BE2C (cell line): ENCODE measurements at regions not wholly inside any gene's neighbourhood (a gene's known extent, or its start where the extent isn't known, plus 50 kb on each side); places are given as distances from the start of the nearest gene placed in this dataset.

Source experiments
- DNase-seq: peaks from one replicate; pipeline ENCODE4 v3.0.0-alpha.2; 2020
- H3K27me3 ChIP-seq: fragments of 250-450 bp; sonication (Bioruptor Pico); 2 replicates; pipeline ENCODE4 v1.5.1; 2020; ENCODE audit warnings: mild to moderate bottlenecking
- H3K36me3 ChIP-seq: fragments of 250-450 bp; sonication (Bioruptor Pico); 2 replicates; pipeline ENCODE4 v1.5.1; 2020; ENCODE audit warnings: mild to moderate bottlenecking
- H3K4me1 ChIP-seq: fragments of 250-450 bp; sonication (Bioruptor Pico); 2 replicates; pipeline ENCODE4 v1.5.1; 2020
- H3K4me3 ChIP-seq: 2 replicates; pipeline ENCODE4 v1.5.1; 2011; ENCODE audit warnings: low read depth, low read length
- H3K9me3 ChIP-seq: fragments of 250-450 bp; sonication (Bioruptor Pico); 2 replicates; pipeline ENCODE4 v1.5.1; 2020
- TF ChIP-seq, protein P1 (sequence below): IDR thresholded peaks from 2 replicates; pipeline ENCODE4 v1.5.1; 2012; ENCODE audit warnings: mild to moderate bottlenecking, low read depth, low read length

- H3K4me1 ChIP-seq, result no peaks in the 10 kb centered on the region
- TF ChIP-seq, protein P1, sequence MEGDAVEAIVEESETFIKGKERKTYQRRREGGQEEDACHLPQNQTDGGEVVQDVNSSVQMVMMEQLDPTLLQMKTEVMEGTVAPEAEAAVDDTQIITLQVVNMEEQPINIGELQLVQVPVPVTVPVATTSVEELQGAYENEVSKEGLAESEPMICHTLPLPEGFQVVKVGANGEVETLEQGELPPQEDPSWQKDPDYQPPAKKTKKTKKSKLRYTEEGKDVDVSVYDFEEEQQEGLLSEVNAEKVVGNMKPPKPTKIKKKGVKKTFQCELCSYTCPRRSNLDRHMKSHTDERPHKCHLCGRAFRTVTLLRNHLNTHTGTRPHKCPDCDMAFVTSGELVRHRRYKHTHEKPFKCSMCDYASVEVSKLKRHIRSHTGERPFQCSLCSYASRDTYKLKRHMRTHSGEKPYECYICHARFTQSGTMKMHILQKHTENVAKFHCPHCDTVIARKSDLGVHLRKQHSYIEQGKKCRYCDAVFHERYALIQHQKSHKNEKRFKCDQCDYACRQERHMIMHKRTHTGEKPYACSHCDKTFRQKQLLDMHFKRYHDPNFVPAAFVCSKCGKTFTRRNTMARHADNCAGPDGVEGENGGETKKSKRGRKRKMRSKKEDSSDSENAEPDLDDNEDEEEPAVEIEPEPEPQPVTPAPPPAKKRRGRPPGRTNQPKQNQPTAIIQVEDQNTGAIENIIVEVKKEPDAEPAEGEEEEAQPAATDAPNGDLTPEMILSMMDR, result no peak
- H3K9me3 ChIP-seq, result no peaks in the 10 kb centered on the region
- no peaks in the 10 kb centered on the region for H3K36me3 ChIP-seq
- no peaks in the 10 kb centered on the region for H3K27me3 ChIP-seq
- DNase-seq, result no peak
- H3K4me3 ChIP-seq, result no peak overlapping the region
Measured at GRCh38 chr13:22468824-22469223, 712.0 kb upstream of the SGCG start.

- no peak for DNase-seq
- Histone ChIP-seq H3K9me3 (no peaks in the 10 kb centered on the region), H3K27me3 (no peaks in the 10 kb centered on the region)
Measured at GRCh38 chr13:22469452-22469851, 711.3 kb upstream of the SGCG start.

GRCh38 chr13:22470075-22470474 lies 710.7 kb upstream of the SGCG start:
- Histone ChIP-seq H3K27me3 (no peaks in the 10 kb centered on the region), H3K4me3 (no peak overlapping the region)
- TF ChIP-seq, protein P1, result no peak

More at GRCh38 chr13:22469452-22469851, 711.3 kb upstream of the SGCG start:
- TF ChIP-seq, protein P1, result no peak
- H3K4me1 ChIP-seq, result no peaks in the 10 kb centered on the region
- H3K36me3 ChIP-seq, result no peaks in the 10 kb centered on the region
- H3K4me3 ChIP-seq, result no peak overlapping the region

GRCh38 chr13:22482496-22483000 lies 698.2 kb upstream of the SGCG start:
- Histone ChIP-seq H3K4me3 (no peak overlapping the region), H3K9me3 (no peaks in the 10 kb centered on the region), H3K36me3 (no peaks in the 10 kb centered on the region), H3K27me3 (no peaks in the 10 kb centered on the region), H3K4me1 (no peaks in the 10 kb centered on the region)
- DNase-seq, result no peak
- TF ChIP-seq, protein P1, result no peak

More at GRCh38 chr13:22470075-22470474, 710.7 kb upstream of the SGCG start:
- H3K9me3 ChIP-seq, result no peaks in the 10 kb centered on the region
- no peaks in the 10 kb centered on the region for H3K36me3 ChIP-seq
- no peaks in the 10 kb centered on the region for H3K4me1 ChIP-seq
- no peak for DNase-seq

DNA sequence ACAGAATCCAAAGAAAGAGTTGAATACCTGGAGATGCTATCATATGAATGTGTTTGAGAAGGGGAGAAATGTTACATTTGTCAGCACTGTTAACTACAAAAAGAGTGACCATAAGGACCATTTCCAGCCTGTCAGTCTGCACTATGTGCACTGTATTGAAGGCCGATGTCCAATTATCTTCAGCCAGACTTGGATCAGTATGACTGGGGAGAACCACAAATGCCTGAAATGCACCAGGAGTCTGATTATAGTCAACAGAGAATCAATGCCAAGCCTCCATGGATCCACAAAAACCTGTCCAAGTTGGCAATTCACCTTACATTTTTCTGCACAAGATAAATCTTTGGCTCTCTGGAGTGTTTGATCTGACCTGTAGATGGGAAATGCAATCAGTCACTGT lies 697.5 kb upstream of the SGCG start:
- TF ChIP-seq, protein P1, result no peak
- H3K27me3 ChIP-seq, result no peaks in the 10 kb centered on the region
- H3K4me3 ChIP-seq, result no peak overlapping the region
- H3K9me3 ChIP-seq, result no peaks in the 10 kb centered on the region
- H3K4me1 ChIP-seq, result no peaks in the 10 kb centered on the region
- H3K36me3 ChIP-seq, result no peaks in the 10 kb centered on the region
- no peak for DNase-seq

DNA sequence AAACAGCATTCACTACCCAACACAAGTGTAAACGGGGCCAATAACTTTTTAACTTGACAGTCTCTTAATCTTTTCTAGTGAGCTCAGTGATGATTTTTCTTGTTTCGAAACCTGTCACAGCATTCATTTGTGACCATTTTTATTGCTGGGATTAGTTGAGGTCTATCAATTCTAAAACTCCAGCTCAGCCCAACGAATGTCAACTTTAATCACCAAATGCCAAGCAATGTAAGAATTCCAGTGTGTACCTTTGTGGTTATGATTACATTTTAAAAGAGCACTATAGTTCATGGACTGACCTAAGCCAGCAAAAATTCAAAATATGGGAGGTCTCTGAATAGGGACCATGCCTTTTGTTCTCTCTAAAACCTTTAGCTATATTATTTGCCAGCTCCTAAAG lies 694.3 kb upstream of the SGCG start:
- Histone ChIP-seq H3K27me3 (no peaks in the 10 kb centered on the region), H3K36me3 (no peaks in the 10 kb centered on the region), H3K4me1 (no peaks in the 10 kb centered on the region), H3K4me3 (no peak overlapping the region), H3K9me3 (no peaks in the 10 kb centered on the region)
- no peak for DNase-seq
- TF ChIP-seq, protein P1, result no peak
